HG03460 (cell line): ENCODE measurements at regions not wholly inside any gene's neighbourhood (a gene's known extent, or its start where the extent isn't known, plus 50 kb on each side); places are given as distances from the start of the nearest gene placed in this dataset.

Source experiments
- ATAC-seq: cut with Tn5 transposase; IDR thresholded peaks from one replicate; pipeline ENCODE4 v1.9.1; 2021; ENCODE audit not compliant: unreplicated experiment

GRCh38 chr18:22467760-22468553 lies 50.2 kb upstream of the CTAGE1 start:
- ATAC-seq: no peak

GRCh38 chr18:22468554-22468891 lies 50.8 kb upstream of the CTAGE1 start:
- ATAC-seq: no peak

- no peak for ATAC-seq
Observed at GRCh38 chr18:22469061-22469734, 51.5 kb upstream of the CTAGE1 start.

- no peak for ATAC-seq
Observed at GRCh38 chr18:22469926-22470247, 52.2 kb upstream of the CTAGE1 start.

GRCh38 chr18:22470248-22471235 lies 52.8 kb upstream of the CTAGE1 start:
- no peak for ATAC-seq

GRCh38 chr18:22471546-22472131 lies 53.9 kb upstream of the CTAGE1 start:
- no peak for ATAC-seq

GRCh38 chr18:22473366-22473765 lies 55.7 kb upstream of the CTAGE1 start:
- ATAC-seq: no peak

- ATAC-seq: no peak
Observed at GRCh38 chr18:22475426-22476100, 57.8 kb upstream of the CTAGE1 start.

- no peak for ATAC-seq
Observed at GRCh38 chr18:22477222-22477621, 59.5 kb upstream of the CTAGE1 start.

GRCh38 chr18:22482948-22483347 lies 65.2 kb upstream of the CTAGE1 start:
- no peak for ATAC-seq

- ATAC-seq: no peak
Observed at GRCh38 chr18:22483407-22483806, 65.7 kb upstream of the CTAGE1 start.

GRCh38 chr18:22484471-22484870 lies 66.8 kb upstream of the CTAGE1 start:
- no peak for ATAC-seq

GRCh38 chr18:22485808-22486244 lies 68.1 kb upstream of the CTAGE1 start:
- ATAC-seq: no peak

- no peak for ATAC-seq
Observed at GRCh38 chr18:22486667-22487066, 69.0 kb upstream of the CTAGE1 start.

GRCh38 chr18:22488554-22488953 lies 70.8 kb upstream of the CTAGE1 start:
- ATAC-seq: no peak

GRCh38 chr18:22489704-22490103 lies 72.0 kb upstream of the CTAGE1 start:
- ATAC-seq: no peak

GRCh38 chr18:22490429-22490846 lies 72.7 kb upstream of the CTAGE1 start:
- ATAC-seq: no peak

GRCh38 chr18:22493255-22493654 lies 75.5 kb upstream of the CTAGE1 start:
- ATAC-seq: no peak

- no peak for ATAC-seq
Observed at GRCh38 chr18:22493940-22494339, 76.2 kb upstream of the CTAGE1 start.

- no peak for ATAC-seq
Observed at GRCh38 chr18:22494771-22495170, 77.1 kb upstream of the CTAGE1 start.

- ATAC-seq: no peak
Observed at GRCh38 chr18:22499421-22499820, 81.7 kb upstream of the CTAGE1 start.
